Panc1 (cell line): ENCODE measurements at regions not wholly inside any gene's neighbourhood (a gene's known extent, or its start where the extent isn't known, plus 50 kb on each side); places are given as distances from the start of the nearest gene placed in this dataset.

ENCODE experiments used
- ATAC-seq: fragments of 200-7000 bp; cut with Tn5 transposase; 2 replicates; pipeline ENCODE4 v1.9.1; 2020; ENCODE audit warnings: mild to moderate bottlenecking, moderate library complexity
- BruUV-seq: library from RNA; stranded (reverse); fragments of 400-500 nt; replicated peaks from 2 replicates; lab custom pipeline; 2021; lab: Mats Ljungman, UMichigan
- CTCF ChIA-PET: fragments of 300-600 bp; sonication (Branson Sonifier 250); formaldehyde crosslinking; loops from one replicate; lab custom pipeline; 2022; ENCODE audit warnings: antibody characterized with exemption; lab: Charles Lee
- POLR2A ChIA-PET: fragments of 300-600 bp; sonication (Branson Sonifier 250); formaldehyde crosslinking; loops from one replicate; lab custom pipeline; 2022; ENCODE audit warnings: antibody characterized with exemption; lab: Charles Lee
- DNase-seq: peaks from one replicate; pipeline ENCODE4 v3.0.0-alpha.2; 2010; ENCODE audit warnings: low read depth, low spot score
- H3K27ac ChIP-seq: 2 replicates; pipeline ENCODE4 v1.5.1; 2011; ENCODE audit warnings: mild to moderate bottlenecking, low read length, inconsistent platforms
- H3K27me3 ChIP-seq: fragments of 200-500 bp; sonication (Bioruptor generic); 2 replicates; pipeline ENCODE4 v1.6.0; 2014; ENCODE audit warnings: low read length, inconsistent platforms; ENCODE audit not compliant: control insufficient read depth, insufficient read depth
- H3K36me3 ChIP-seq: fragments of 200-500 bp; sonication (Bioruptor generic); 2 replicates; pipeline ENCODE4 v1.5.1; 2014; ENCODE audit warnings: inconsistent platforms, mild to moderate bottlenecking, low read length, moderate library complexity; ENCODE audit not compliant: control insufficient read depth, insufficient read depth
- H3K4me1 ChIP-seq: 2 replicates; pipeline ENCODE4 v1.5.1; 2011; ENCODE audit warnings: inconsistent platforms, mild to moderate bottlenecking, low read length, moderate library complexity; ENCODE audit not compliant: control insufficient read depth, insufficient read depth
- H3K4me3 ChIP-seq, 2 experiments: 2 replicates each; pipeline ENCODE4 v1.5.1; 2011 to 2012; ENCODE audit warnings: low read depth in 2 of 2, low read length in 2 of 2, mild to moderate bottlenecking in 2 of 2, inconsistent platforms in 1 of 2, moderate library complexity in 1 of 2
- H3K9me3 ChIP-seq: fragments of 200-500 bp; sonication (Bioruptor generic); 2 replicates; pipeline ENCODE4 v1.5.1; 2014; ENCODE audit warnings: low read depth, mild to moderate bottlenecking, inconsistent platforms, low read length, moderate library complexity; ENCODE audit not compliant: control insufficient read depth, insufficient read depth
- CTCF ChIP-seq: fragments of 450-650 bp; IDR thresholded peaks from 2 replicates; pipeline ENCODE4 v1.5.1; 2017; ENCODE audit warnings: mild to moderate bottlenecking
- POLR2AphosphoS5 ChIP-seq: IDR thresholded peaks from 2 replicates; pipeline ENCODE4 v1.6.1; 2012; ENCODE audit warnings: mild to moderate bottlenecking, low read depth, low read length, moderate library complexity
- REST ChIP-seq, 2 experiments: IDR thresholded peaks; 2 replicates each; pipeline ENCODE4 v1.6.1; 2011 to 2012; ENCODE audit warnings: low read depth in 2 of 2, control low read depth in 1 of 2, low read length in 1 of 2, mild to moderate bottlenecking in 1 of 2, moderate library complexity in 1 of 2; ENCODE audit not compliant: insufficient read depth in 1 of 2
- SIN3A ChIP-seq: IDR thresholded peaks from 2 replicates; pipeline ENCODE4 v1.6.1; 2012; ENCODE audit warnings: low read depth, mild to moderate bottlenecking, low read length, moderate library complexity, borderline replicate concordance; ENCODE audit not compliant: insufficient read depth
- TCF7L2 ChIP-seq: IDR thresholded peaks from 2 replicates; pipeline ENCODE4 v1.6.1; 2011; ENCODE audit warnings: mild to moderate bottlenecking, low read depth, low read length, inconsistent platforms
- in situ Hi-C: cut with HindIII; loops from 2 replicates; pipeline ENCODE4 v1.10.0; 2016; ENCODE audit warnings: low sequenced_read_pairs, low pct_unique_long_range_greater_than_20kb
- intact Hi-C: fragments of 100-400 bp; cut with micrococcal nuclease; formaldehyde crosslinking; loops from one replicate; pipeline ENCODE4 v1.10.0; 2022; ENCODE audit not compliant: unreplicated experiment

DNA sequence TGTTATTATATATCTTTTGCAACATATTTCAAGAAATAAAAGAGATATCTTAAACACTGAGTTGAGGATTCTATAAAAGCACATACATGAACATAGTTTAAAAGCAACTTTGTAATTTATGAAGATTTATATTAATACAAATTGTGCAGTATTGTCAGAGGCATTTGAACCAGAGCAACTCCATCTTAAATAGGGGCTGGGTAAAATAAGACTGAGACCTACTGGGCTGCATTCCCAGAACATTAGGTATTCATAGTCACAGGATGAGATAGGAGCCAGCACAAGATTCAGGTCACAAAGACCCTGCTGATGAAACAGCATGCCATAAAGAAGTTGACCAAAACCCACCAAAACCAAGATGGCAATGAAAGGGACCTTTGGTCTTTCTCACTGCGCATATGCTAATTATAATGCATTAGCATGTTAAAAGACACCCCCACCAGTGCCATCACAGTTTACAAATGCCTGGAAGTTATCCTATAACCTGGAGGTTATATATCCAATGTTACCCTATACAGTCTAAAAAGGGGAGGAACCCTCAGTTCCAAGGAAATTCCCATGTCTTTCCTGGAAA lies 320.2 kb downstream of the FAM170A start:
- no peak for TF ChIP-seq SIN3A
- no peak for TF ChIP-seq CTCF
- TF ChIP-seq REST (IDR thresholded peaks at IDR 0.05; ENCODE audit: insufficient read depth in 1 of 2, low read depth in 2 of 2, low read length in 1 of 2), result no peak
- TF ChIP-seq POLR2AphosphoS5, result no peak
- TF ChIP-seq TCF7L2, result no peak
- ChIA-PET POLR2A (no interaction called here), CTCF (no interaction called here)
- BruUV-seq, result no TSS peak
- in situ Hi-C loops, result no loop called here
- H3K4me1 ChIP-seq, result no peaks in the 10 kb centered on the region
- no peak overlapping the region for H3K4me3 ChIP-seq
- no peaks in the 10 kb centered on the region for H3K27me3 ChIP-seq
- no peak for ATAC-seq
- H3K9me3 ChIP-seq, result peaks cover 6% of the 10 kb centered on the region; the same call in 1 of the 2 replicates
- intact Hi-C loops, result no loop called here
- H3K36me3 ChIP-seq, result no peaks in the 10 kb centered on the region
- H3K27ac ChIP-seq, result no peak overlapping the region
- DNase-seq, result no peak

DNA sequence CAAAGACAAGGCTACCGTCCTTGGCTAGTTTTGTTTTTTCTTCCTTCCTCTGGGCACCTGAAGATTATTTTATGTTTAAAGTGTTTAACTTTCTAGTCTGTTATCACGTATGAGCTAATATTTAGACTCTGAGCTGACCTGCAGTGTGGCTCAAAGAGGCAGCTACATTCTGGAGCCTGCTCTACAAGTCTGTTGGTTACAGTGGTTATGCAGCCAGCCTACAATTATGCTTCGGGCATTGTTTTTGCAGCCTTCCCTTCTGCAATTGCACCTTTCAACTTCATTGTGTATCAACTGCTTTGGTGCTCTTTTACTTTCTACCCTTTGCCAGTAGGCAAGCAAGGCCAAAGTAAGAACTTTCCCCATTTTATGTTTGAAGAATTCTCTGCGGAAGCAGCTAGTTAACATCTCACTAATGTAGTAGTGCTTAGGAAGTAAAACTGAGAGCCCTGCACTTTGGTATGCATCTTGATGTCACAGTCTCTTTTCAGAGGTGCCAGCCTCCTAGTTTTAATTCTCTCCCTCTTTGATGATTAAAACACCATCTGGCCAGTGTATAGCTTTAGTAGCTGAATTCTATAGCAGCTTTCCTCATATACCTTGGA lies 322.1 kb downstream of the FAM170A start:
- no peaks in the 10 kb centered on the region for H3K36me3 ChIP-seq
- no peak for DNase-seq
- H3K4me1 ChIP-seq, result no peaks in the 10 kb centered on the region
- TF ChIP-seq POLR2AphosphoS5, result no peak
- no peak for TF ChIP-seq CTCF
- no peak for TF ChIP-seq TCF7L2
- TF ChIP-seq REST (IDR thresholded peaks at IDR 0.05; ENCODE audit: insufficient read depth in 1 of 2, low read depth in 2 of 2, low read length in 1 of 2), result no peak
- no peak for TF ChIP-seq SIN3A
- no peaks in the 10 kb centered on the region for H3K27me3 ChIP-seq
- no peak overlapping the region for H3K4me3 ChIP-seq
- ChIA-PET POLR2A (no interaction called here), CTCF (no interaction called here)
- peaks cover 3% of the 10 kb centered on the region; the same call in 1 of the 2 replicates for H3K9me3 ChIP-seq
- in situ Hi-C loops, result no loop called here
- BruUV-seq, result no TSS peak
- ATAC-seq, result no peak
- intact Hi-C loops, result no loop called here
- H3K27ac ChIP-seq, result no peak overlapping the region
